GM19452 (cell line): ENCODE measurements at regions not wholly inside any gene's neighbourhood (a gene's known extent, or its start where the extent isn't known, plus 50 kb on each side); places are given as distances from the start of the nearest gene placed in this dataset.
"Not testable (repeated sequence)": the region's sequence is repeated elsewhere in the genome, so short reads cannot be mapped to it uniquely, and the experiment has no call there.

ENCODE experiments used
- ATAC-seq: cut with Tn5 transposase; IDR thresholded peaks from one replicate; pipeline ENCODE4 v1.9.1; 2021; ENCODE audit not compliant: unreplicated experiment

DNA sequence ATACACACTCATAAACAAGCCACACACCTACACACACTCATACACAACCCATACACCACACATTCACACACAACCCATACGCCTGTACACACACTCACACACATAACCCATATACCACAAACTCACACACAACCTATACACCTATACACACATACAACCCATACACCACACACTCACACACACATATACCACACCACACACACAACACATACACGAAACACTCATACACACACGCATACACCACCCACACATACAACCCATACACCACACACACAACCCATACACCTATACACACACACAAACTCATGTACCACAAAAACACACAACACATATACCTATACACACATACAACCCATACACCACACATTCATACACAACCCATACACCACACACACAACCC lies 164.3 kb downstream of the TMEM121 start:
- ATAC-seq = no peak

DNA sequence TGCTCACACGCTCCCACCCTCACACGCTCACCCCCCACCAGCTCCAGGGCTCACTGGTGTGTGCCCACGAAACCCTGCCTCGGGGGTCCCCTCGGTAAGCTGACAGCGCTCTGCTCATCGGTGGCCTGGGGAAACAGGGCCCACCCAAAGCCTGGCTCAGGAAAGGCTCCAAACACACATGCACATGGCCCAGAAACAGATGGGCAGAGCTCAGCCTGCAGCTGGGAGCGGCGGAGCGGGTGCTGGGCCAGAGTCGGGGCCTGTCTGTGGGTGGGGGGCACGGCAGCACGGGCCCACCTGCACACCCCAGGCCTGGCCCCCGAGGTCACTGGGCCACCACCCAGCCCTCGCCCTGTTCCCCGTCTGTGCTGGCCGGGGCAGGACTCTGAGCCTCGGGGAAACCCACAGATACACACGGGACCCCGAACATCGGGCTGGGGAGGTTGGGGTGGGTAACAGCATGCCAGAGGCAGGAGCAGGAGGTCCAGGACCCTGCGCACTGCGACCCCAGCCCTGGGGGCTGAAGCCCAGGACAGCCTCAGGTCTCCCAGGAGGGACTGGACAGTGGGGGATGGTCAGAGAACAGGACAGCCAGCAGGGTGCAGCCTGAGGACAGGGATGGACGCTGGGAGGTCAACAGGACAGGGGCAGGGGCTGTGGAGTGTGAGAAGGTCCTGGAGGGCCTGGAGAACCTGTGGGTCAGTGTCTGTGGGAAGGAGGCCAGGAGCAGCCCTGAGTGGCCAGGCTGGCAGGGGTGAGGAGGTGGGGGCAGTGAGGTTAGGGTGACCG lies 165.1 kb downstream of the TMEM121 start:
- ATAC-seq = not testable (repeated sequence)

DNA sequence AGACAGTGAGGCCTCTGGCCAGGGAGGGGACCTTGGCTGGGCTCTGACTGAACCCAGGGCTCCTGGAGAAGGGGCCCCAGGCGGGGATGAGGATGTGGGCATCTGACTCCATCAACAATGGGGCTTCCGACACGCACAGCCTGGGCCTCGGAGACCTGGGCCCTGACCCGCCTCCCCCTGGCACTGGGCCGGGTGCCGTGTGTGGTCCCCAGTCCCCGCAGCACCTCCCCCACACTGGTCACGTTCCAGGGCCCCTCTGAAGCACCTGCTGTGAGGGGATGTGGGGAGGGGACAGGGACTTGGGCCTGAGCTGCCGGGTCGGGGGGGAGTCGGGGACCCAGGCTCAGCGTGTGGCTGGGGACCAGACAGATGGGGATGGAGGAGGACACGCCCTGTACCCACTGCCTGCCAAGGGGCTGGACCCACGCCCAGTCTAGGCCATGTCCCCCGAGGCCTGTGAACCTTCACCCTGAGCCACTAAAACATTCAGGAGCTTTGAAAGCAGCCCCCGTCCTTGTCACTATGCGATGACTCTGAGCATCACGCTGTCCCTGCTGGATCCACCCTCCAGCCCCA lies 165.8 kb downstream of the TMEM121 start:
- ATAC-seq = not testable (repeated sequence)

DNA sequence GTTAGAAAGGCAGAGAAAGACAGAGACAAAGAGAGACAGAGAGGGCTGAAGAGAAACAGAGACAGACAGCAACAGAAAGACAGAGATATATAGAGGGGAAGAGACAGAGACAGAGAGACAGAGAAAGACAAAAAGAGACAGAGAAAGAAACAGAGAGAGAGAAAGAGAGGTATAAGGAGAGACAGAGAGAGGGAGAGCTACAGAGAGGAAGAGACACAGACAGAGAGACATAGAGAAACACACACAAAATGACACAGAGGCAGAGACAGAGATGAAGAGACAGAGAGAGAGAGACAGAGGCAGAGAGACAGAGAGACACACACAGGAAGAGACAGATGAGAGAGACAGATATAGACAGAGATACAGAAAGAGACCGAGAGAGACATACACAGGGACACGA lies 168.6 kb downstream of the TMEM121 start:
- no peak for ATAC-seq

DNA sequence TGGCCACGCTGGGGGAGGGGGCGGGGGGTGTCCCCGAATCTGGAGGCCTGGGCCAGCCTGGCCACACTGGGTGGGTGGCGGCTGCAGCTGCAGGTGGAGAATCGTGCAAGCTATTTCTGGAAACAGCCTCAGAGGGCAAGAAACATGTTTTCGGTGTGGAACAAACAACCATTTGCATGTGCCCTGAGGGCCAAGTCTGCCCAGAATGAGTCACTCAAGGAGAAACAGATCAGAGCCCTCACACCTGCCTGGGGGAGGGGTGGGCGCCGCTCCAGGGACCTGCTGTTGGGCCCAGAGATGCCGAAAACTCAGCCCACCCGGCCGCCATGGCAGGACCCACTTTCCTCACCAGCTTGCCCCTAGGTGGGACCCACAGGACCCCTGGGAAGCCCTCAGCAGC lies 170.0 kb downstream of the TMEM121 start:
- peak; percentile 62 for ATAC-seq

DNA sequence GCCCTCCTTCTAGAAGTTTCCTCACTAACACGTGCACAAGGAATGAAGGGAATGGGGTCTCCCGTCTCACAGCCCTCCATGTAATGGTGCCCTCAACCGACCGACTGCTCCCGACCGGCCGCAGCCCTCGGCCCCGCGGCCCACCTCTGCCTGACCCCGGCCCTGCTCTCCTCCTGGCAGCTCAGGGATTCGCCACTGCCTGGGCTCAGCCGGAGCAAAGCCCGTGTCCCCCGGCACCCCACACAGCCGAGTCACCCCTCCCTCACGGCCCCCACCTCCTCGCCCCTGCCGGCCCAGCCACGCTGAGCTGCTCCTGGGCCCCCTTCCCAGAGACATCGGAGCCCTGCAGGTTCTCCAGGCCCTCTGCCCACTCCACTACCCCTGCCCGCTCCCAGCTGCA lies 171.0 kb downstream of the TMEM121 start:
- ATAC-seq = not testable (repeated sequence)

DNA sequence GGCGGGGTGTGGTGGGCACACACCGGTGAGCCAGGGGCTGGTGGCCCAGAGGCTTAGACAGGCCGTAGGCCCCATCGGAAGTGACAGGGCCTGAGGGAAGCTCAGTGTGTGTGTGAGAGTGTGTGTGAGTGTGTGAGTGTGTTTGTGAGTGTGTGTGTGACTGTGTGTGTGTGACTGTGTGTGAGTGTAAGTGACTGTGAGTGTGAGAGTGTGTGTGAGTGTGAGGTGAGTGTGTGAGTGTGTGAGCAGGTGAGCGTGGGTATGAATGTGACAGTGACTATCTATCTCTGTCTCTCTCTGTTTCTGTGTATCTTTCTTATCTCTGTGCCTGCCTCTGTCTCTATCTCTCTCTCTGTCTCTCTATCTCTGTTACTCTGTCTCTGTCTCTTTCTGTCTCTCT lies 171.6 kb downstream of the TMEM121 start:
- not testable (repeated sequence) for ATAC-seq

DNA sequence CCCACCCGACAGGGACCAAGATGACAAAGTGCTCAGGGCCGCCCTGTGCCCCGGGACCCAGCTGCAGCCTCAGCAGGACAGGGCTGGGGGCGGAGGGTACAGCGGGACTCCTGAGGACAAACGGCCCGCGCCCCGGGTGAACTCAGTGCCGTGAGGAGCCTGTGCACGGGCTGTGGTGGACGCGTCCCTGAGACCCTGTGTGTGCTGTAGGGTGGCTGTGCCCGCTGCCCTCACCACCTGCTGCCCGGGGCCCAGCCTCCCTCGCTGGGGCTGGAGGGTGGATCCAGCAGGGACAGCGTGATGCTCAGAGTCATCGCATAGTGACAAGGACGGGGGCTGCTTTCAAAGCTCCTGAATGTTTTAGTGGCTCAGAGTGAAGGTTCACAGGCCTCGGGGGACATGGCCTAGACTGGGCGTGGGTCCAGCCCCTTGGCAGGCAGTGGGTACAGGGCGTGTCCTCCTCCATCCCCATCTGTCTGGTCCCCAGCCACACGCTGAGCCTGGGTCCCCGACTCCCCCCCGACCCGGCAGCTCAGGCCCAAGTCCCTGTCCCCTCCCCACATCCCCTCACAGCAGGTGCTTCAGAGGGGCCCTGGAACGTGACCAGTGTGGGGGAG lies 172.7 kb downstream of the TMEM121 start:
- not testable (repeated sequence) for ATAC-seq

DNA sequence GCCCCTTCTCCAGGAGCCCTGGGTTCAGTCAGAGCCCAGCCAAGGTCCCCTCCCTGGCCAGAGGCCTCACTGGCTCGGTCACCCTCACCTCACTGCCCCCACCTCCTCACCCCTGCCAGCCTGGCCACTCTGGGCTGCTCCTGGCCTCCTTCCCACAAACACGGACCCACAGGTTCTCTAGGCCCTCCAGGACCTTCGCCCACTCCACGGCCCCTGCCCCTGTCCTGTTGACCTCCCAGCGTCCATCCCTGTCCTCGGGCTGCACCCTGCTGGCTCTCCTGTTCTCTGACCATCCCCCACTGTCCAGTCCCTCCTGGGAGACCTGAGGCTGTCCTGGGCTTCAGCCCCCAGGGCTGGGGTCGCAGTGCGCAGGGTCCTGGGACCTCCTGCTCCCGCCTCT lies 173.3 kb downstream of the TMEM121 start:
- ATAC-seq = not testable (repeated sequence)

GRCh38 chr14:105700146-105700545 lies 173.8 kb downstream of the TMEM121 start:
- not testable (repeated sequence) for ATAC-seq

DNA sequence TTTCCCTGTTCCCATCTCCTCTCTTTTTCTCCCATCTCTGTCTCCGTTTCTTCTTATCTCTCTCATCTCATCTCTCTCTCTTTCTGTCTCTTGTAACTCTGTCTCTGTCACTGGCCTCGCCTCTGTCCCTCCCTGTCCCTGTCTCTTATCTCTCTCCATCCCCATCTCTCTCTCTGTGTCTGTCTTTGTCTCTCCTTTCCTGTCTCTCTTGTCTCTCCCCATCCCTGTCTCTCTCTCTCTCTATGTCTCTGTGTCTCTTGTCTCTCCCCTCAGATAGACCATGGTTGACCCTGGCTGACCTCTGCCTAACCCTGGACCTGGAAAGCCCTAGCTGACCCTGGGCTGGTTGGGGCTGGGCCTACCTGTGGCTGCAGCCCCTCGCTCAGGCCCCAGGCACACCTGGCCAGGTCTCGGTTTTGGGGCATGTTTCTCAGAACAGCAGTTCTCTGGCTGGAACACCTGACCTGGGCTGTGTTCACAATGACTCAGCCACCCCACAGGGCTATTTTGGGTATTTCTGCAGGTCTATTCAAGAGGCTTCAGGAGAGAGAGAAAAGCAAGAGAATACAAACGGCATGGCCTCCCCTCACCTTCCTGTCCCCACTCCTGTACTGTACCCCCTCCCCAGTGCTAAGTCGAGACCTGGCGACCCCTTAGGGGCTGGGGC lies 174.4 kb downstream of the TMEM121 start:
- peak; percentile 46 for ATAC-seq

GRCh38 chr14:105701456-105702274 lies 175.3 kb downstream of the TMEM121 start:
- no peak for ATAC-seq

GRCh38 chr14:105702275-105702817 lies 176.0 kb downstream of the TMEM121 start:
- no peak for ATAC-seq

DNA sequence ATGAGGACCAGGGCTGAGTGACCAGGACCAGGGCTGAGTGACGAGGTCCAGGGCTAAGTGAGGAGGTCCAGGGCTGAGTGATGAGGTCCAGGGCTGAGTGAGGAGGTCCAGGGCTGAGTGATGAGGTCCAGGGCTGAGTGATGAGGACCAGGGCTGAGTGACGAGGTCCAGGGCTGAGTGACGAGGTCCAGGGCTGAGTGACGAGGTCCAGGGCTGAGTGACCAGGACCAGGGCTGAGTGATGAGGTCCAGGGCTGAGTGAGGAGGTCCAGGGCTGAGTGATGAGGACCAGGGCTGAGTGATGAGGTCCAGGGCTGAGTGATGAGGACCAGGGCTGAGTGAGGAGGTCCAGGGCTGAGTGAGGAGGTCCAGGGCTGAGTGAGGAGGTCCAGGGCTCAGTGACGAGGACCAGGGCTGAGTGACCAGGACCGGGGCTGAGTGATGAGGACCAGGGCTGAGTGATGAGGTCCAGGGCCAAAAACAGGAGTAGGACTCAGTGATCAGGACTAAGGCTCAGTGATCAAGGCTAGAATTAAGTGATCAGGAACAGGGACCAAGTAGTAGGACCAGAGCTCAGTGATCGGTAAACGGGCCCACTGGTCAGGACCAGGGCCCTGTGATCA lies 176.8 kb downstream of the TMEM121 start:
- not testable (repeated sequence) for ATAC-seq

DNA sequence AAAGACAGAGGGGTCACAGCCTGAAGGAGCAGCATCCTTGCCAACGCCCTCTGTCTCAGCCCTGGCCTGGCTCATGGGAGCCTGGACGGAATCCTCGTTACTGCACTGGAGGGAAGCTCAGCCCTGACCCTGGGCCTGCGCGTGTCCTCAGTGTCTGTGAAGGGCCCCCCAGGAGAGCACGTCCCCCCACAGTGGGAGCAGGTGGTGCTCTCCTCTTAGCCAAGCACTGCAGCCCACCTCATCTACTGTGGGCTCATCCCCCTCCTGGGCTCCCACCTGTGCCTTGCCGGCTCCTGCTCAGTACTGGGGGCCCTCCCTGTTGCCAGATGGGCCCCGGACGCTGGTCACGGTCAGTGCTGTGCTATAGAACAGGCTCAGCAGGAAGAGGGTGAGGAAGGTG lies 177.7 kb downstream of the TMEM121 start:
- ATAC-seq = not testable (repeated sequence)

DNA sequence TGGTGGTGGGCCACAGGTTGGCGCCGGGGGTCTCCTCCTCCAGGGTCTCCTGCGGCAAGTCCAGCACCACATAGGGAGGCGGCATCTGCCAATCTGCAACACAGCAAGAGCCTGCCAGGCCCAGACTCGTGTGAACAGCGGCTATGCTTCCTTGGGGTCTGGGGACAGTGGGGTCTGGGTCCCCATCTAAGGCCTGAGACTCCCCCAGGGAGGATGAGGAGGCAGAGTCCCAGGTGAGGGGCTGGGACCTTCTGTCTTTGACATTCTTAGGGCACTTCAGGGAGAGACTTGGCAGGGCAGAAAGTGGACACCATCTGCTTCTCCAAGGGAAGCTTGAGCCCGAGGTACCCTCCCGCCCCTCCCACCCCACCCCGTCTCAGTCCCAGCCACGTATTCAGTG lies 178.1 kb downstream of the TMEM121 start:
- not testable (repeated sequence) for ATAC-seq

DNA sequence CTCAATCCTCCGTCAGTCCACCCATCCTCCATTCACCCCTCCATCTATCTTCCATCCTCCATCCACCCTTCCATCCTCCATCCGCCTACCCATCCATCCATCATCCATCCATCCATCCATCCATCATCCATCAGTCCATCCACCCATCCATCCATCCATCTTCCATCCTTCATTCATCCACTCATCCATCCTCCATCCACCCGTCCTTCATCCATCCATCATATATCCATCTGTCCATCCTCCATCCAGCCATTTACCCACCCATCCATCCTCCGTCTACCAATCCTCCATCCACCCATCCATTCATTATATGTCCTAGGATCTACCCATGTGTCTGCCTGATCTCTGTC lies 179.1 kb downstream of the TMEM121 start:
- not testable (repeated sequence) for ATAC-seq

GRCh38 chr14:105705862-105706700 lies 179.7 kb downstream of the TMEM121 start:
- ATAC-seq = peak; percentile 58

GRCh38 chr14:105706701-105707019 lies 180.3 kb downstream of the TMEM121 start:
- ATAC-seq = not testable (repeated sequence)
